HG03469 (cell line): ENCODE measurements at regions not wholly inside any gene's neighbourhood (a gene's known extent, or its start where the extent isn't known, plus 50 kb on each side); places are given as distances from the start of the nearest gene placed in this dataset.

Experiments used
- ATAC-seq: cut with Tn5 transposase; IDR thresholded peaks from one replicate; pipeline ENCODE4 v1.9.1; 2021; ENCODE audit warnings: mild to moderate bottlenecking, moderate library complexity, moderate number of reproducible peaks; ENCODE audit not compliant: unreplicated experiment

- no peak for ATAC-seq
Measured at GRCh38 chr18:78737006-78737915, 242.4 kb upstream of the SALL3 start.

- no peak for ATAC-seq
Measured at GRCh38 chr18:78738076-78738690, 241.4 kb upstream of the SALL3 start.

- ATAC-seq, result no peak
Measured at GRCh38 chr18:78739115-78739514, 240.5 kb upstream of the SALL3 start.

- no peak for ATAC-seq
Measured at GRCh38 chr18:78739882-78740677, 239.5 kb upstream of the SALL3 start.

- ATAC-seq, result no peak
Measured at GRCh38 chr18:78740876-78741275, 238.7 kb upstream of the SALL3 start.

GRCh38 chr18:78741381-78742217, 238.0 kb upstream of the SALL3 start:
- no peak for ATAC-seq

- no peak for ATAC-seq
Measured at GRCh38 chr18:78742218-78742745, 237.3 kb upstream of the SALL3 start.

- ATAC-seq, result no peak
Measured at GRCh38 chr18:78743078-78743477, 236.5 kb upstream of the SALL3 start.

- ATAC-seq, result no peak
Measured at GRCh38 chr18:78751664-78752063, 228.0 kb upstream of the SALL3 start.

GRCh38 chr18:78753240-78753639, 226.4 kb upstream of the SALL3 start:
- no peak for ATAC-seq

GRCh38 chr18:78754311-78755043, 225.1 kb upstream of the SALL3 start:
- ATAC-seq, result no peak

GRCh38 chr18:78757014-78757413, 222.6 kb upstream of the SALL3 start:
- ATAC-seq, result no peak

GRCh38 chr18:78758496-78758895, 221.1 kb upstream of the SALL3 start:
- ATAC-seq, result no peak

GRCh38 chr18:78762753-78763152, 216.9 kb upstream of the SALL3 start:
- ATAC-seq, result no peak

- ATAC-seq, result no peak
Measured at GRCh38 chr18:78764544-78764943, 215.1 kb upstream of the SALL3 start.

GRCh38 chr18:78765142-78765541, 214.5 kb upstream of the SALL3 start:
- no peak for ATAC-seq

GRCh38 chr18:78765637-78766281, 213.9 kb upstream of the SALL3 start:
- no peak for ATAC-seq

GRCh38 chr18:78766651-78767533, 212.7 kb upstream of the SALL3 start:
- ATAC-seq, result no peak
